GM12872 (cell line): ENCODE measurements at regions not wholly inside any gene's neighbourhood (a gene's known extent, or its start where the extent isn't known, plus 50 kb on each side); places are given as distances from the start of the nearest gene placed in this dataset.

Source experiments
- CTCF ChIP-seq: IDR thresholded peaks from 3 replicates; pipeline ENCODE4 v1.5.1; 2011; ENCODE audit warnings: low read depth, mild to moderate bottlenecking, low read length, moderate library complexity; ENCODE audit not compliant: insufficient read depth

- TF ChIP-seq CTCF, result no peak
Observed at GRCh38 chrX:96244955-96245354, 439.7 kb upstream of the DIAPH2 start.

- TF ChIP-seq CTCF, result no peak
Observed at GRCh38 chrX:96246436-96246835, 438.2 kb upstream of the DIAPH2 start.
